Neural progenitor cell (in vitro differentiated cells): ENCODE measurements at regions not wholly inside any gene's neighbourhood (a gene's known extent, or its start where the extent isn't known, plus 50 kb on each side); places are given as distances from the start of the nearest gene placed in this dataset.

Experiments
- CTCF ChIP-seq: fragments of 200-600 bp; sonication (generic); IDR thresholded peaks from 2 replicates; pipeline ENCODE4 v1.5.1; 2017; ENCODE audit warnings: antibody characterized with exemption, mild to moderate bottlenecking
- EZH2 ChIP-seq: fragments of 200-600 bp; sonication (generic); IDR thresholded peaks from 2 replicates; pipeline ENCODE4 v1.6.1; 2017; ENCODE audit warnings: antibody characterized with exemption, mild to moderate bottlenecking, moderate library complexity
- EZH2phosphoT487 ChIP-seq: fragments of 200-600 bp; sonication (generic); IDR thresholded peaks from 2 replicates; pipeline ENCODE4 v1.6.1; 2017; ENCODE audit warnings: antibody characterized with exemption

- TF ChIP-seq CTCF (no peak), EZH2phosphoT487 (no peak), EZH2 (no peak)
These were observed 53.9 kb upstream of the KRTAP11-1 start for GRCh38 chr21:30935121-30935888.
